KMS-11 (cell line): ENCODE measurements at regions not wholly inside any gene's neighbourhood (a gene's known extent, or its start where the extent isn't known, plus 50 kb on each side); places are given as distances from the start of the nearest gene placed in this dataset.

ENCODE experiments used
- H2AFZ ChIP-seq: fragments of 200-600 bp; sonication (generic); 2 replicates; pipeline ENCODE4 v1.6.1; 2016; ENCODE audit warnings: antibody characterized with exemption, mixed run types, low read depth
- H3K27ac ChIP-seq: fragments of 200-600 bp; sonication (generic); 2 replicates; pipeline ENCODE4 v1.6.1; 2016; ENCODE audit warnings: mild to moderate bottlenecking, mixed run types
- H3K27me3 ChIP-seq: fragments of 200-600 bp; sonication (generic); 2 replicates; pipeline ENCODE4 v1.6.1; 2017; ENCODE audit warnings: mild to moderate bottlenecking, low read depth, mixed run types, moderate library complexity; ENCODE audit not compliant: insufficient read depth
- H3K36me3 ChIP-seq: fragments of 200-600 bp; sonication (generic); 2 replicates; pipeline ENCODE4 v1.6.1; 2017; ENCODE audit warnings: mild to moderate bottlenecking, mixed run types; ENCODE audit not compliant: insufficient read depth
- H3K4me1 ChIP-seq: fragments of 200-600 bp; sonication (generic); 2 replicates; pipeline ENCODE4 v1.6.1; 2016; ENCODE audit warnings: mild to moderate bottlenecking, low read depth, mixed run types; ENCODE audit not compliant: poor library complexity, severe bottlenecking
- H3K4me2 ChIP-seq: fragments of 200-600 bp; sonication (generic); 2 replicates; pipeline ENCODE4 v1.7.0; 2016; ENCODE audit warnings: mild to moderate bottlenecking, mixed run types
- H3K4me3 ChIP-seq: fragments of 200-600 bp; sonication (generic); IDR thresholded peaks from 2 replicates; pipeline ENCODE4 v1.6.1; 2017; ENCODE audit warnings: low read depth, low read length, mixed read lengths; ENCODE audit not compliant: insufficient read depth
- H3K79me2 ChIP-seq: fragments of 200-600 bp; sonication (generic); 2 replicates; pipeline ENCODE4 v1.6.1; 2016; ENCODE audit warnings: low read depth, mixed run types; ENCODE audit not compliant: insufficient read depth
- H3K9ac ChIP-seq: fragments of 200-600 bp; sonication (generic); 2 replicates; pipeline ENCODE4 v1.6.1; 2016; ENCODE audit warnings: mild to moderate bottlenecking, mixed run types
- H4K20me1 ChIP-seq: fragments of 200-600 bp; sonication (generic); 2 replicates; pipeline ENCODE4 v1.6.1; 2016; ENCODE audit warnings: mild to moderate bottlenecking, mixed run types; ENCODE audit not compliant: insufficient read depth
- TF ChIP-seq, protein P1 (sequence below): fragments of 200-600 bp; sonication (generic); conservative IDR thresholded peaks from 2 replicates; pipeline ENCODE4 v1.6.1; 2017; ENCODE audit warnings: low read depth, mild to moderate bottlenecking, antibody characterized with exemption, low read length, moderate library complexity, mixed read lengths

DNA sequence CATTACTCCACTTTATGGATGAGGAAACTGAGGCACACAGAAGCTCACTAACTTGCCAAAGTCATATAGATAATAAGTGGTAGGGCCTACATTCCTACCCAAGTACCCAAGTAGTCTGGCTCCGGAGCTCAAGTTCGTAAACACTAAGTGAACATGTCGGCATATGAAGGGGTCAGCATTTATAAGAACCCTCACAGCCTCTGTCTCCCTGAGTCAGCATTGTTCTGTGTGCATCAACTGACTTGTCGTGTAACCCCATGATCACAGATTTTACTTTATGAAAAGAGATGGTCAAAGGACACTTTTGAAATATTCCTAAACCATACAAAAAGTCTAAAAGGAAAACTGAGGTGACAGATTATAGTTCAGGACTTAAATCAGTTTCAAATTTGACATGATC, 260.1 kb upstream of the CCDC54 start:
- H3K4me1 ChIP-seq: no peaks in the 10 kb centered on the region
- H3K27ac ChIP-seq: no peak overlapping the region
- H3K27me3 ChIP-seq: no peaks in the 10 kb centered on the region
- no peaks in the 10 kb centered on the region for H4K20me1 ChIP-seq
- no peaks in the 10 kb centered on the region for H3K79me2 ChIP-seq
- H2AFZ ChIP-seq: no peak overlapping the region
- no peak overlapping the region for H3K4me3 ChIP-seq
- no peaks in the 10 kb centered on the region for H3K36me3 ChIP-seq
- H3K4me2 ChIP-seq: no peak overlapping the region
- H3K9ac ChIP-seq: no peak overlapping the region
- TF ChIP-seq, protein P1, sequence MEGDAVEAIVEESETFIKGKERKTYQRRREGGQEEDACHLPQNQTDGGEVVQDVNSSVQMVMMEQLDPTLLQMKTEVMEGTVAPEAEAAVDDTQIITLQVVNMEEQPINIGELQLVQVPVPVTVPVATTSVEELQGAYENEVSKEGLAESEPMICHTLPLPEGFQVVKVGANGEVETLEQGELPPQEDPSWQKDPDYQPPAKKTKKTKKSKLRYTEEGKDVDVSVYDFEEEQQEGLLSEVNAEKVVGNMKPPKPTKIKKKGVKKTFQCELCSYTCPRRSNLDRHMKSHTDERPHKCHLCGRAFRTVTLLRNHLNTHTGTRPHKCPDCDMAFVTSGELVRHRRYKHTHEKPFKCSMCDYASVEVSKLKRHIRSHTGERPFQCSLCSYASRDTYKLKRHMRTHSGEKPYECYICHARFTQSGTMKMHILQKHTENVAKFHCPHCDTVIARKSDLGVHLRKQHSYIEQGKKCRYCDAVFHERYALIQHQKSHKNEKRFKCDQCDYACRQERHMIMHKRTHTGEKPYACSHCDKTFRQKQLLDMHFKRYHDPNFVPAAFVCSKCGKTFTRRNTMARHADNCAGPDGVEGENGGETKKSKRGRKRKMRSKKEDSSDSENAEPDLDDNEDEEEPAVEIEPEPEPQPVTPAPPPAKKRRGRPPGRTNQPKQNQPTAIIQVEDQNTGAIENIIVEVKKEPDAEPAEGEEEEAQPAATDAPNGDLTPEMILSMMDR: no peak

DNA sequence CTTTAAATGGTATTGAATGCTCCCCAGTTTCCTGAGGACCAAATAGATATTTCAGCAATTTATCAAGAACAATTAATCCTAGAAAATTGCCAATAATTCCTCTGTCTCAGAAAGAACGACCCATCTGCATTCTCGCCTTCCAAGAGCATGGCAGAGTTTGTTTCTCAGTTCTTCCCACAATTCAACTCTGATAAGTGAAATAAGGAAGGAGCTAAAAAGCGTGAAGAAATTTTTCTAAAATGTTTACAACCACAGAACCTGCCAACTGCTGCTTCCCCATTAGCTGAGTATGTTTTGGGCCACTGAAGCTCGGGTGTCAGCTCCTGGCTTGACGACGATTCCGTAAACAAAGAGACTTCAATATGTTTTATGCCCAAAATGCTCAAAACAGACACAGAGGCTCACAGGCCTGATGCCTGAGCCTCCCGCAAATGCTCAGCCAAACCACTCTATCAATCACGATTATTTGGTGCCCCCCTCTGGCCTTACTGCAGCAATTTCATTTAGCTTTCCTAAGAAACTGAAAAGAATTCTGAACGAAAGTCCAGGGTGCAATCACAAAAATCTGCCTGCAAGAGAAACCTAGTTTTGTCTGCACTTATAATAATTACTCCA, 259.2 kb upstream of the CCDC54 start:
- H4K20me1 ChIP-seq: no peaks in the 10 kb centered on the region
- H3K79me2 ChIP-seq: no peaks in the 10 kb centered on the region
- H2AFZ ChIP-seq: no peak overlapping the region
- H3K4me3 ChIP-seq: no peak overlapping the region
- H3K27ac ChIP-seq: no peak overlapping the region
- TF ChIP-seq, protein P1: peak; percentile 37; the same call in 1 of the 2 replicates
- no peaks in the 10 kb centered on the region for H3K27me3 ChIP-seq
- H3K9ac ChIP-seq: no peak overlapping the region
- H3K4me1 ChIP-seq: no peaks in the 10 kb centered on the region
- H3K4me2 ChIP-seq: no peak overlapping the region
- no peaks in the 10 kb centered on the region for H3K36me3 ChIP-seq

DNA sequence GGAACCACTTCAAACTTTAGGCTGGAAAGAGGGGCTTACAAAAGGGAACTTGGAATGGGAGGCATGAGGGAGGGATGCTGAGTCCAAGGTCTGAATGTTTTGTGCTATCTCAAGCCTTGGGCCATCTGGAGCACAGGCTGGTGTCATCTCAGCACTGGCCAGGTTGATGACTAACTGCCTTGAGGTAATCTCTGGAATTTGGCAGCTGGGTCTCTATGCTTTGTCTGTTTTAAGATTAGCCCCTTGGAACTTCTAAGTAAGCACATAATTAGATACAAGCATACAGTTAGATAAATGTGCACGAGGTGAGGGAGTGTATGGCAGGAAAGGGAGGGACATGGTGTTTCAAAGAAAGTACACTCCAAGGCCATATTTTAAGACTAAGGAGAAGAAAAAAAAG, 252.4 kb upstream of the CCDC54 start:
- no peaks in the 10 kb centered on the region for H3K27me3 ChIP-seq
- no peak overlapping the region for H3K9ac ChIP-seq
- no peak overlapping the region for H3K27ac ChIP-seq
- H4K20me1 ChIP-seq: no peaks in the 10 kb centered on the region
- H3K36me3 ChIP-seq: no peaks in the 10 kb centered on the region
- H2AFZ ChIP-seq: no peak overlapping the region
- H3K4me1 ChIP-seq: no peaks in the 10 kb centered on the region
- H3K4me3 ChIP-seq: no peak overlapping the region
- H3K79me2 ChIP-seq: no peaks in the 10 kb centered on the region
- no peak overlapping the region for H3K4me2 ChIP-seq
- TF ChIP-seq, protein P1: no peak

DNA sequence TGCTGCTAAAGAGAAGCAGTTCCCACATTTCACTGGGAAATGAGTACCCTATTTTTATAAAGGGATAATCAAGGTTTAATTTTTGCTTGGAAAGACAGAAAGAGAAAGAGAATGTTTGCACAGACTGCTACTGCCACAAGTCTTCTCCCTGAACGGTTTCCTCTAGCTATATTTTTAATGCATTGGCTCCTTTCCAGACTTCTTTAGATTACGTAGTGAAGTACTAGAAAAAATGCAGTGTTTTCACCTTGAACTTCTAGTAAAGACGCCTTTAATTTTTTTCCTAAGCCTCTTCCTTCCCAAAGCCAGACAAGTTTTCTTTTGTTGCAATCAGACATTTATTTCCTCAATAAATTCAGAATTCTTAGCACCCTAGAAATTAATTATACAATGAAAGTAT, 248.3 kb upstream of the CCDC54 start:
- H3K27ac ChIP-seq: no peak overlapping the region
- no peaks in the 10 kb centered on the region for H3K36me3 ChIP-seq
- H3K4me1 ChIP-seq: no peaks in the 10 kb centered on the region
- H2AFZ ChIP-seq: no peak overlapping the region
- H3K4me2 ChIP-seq: no peak overlapping the region
- H3K4me3 ChIP-seq: no peak overlapping the region
- TF ChIP-seq, protein P1: no peak
- H4K20me1 ChIP-seq: no peaks in the 10 kb centered on the region
- H3K9ac ChIP-seq: no peak overlapping the region
- H3K79me2 ChIP-seq: no peaks in the 10 kb centered on the region
- H3K27me3 ChIP-seq: no peaks in the 10 kb centered on the region
